ENCODE measurements at regions not wholly inside any gene's neighbourhood (a gene's known extent, or its start where the extent isn't known, plus 50 kb on each side); places are given as distances from the start of the nearest gene placed in this dataset.
"Not testable (repeated sequence)": the region's sequence is repeated elsewhere in the genome, so short reads cannot be mapped to it uniquely, and the experiment has no call there.

- Histone ChIP-seq H3K4me3 (no peak overlapping the region), H4K20me1 (ENCODE audit: insufficient read depth) (no peaks in the 10 kb centered on the region), H3K27me3 (replicated peaks; ENCODE audit: insufficient read depth) (no peaks in the 10 kb centered on the region), H3K9ac (no peak overlapping the region), H3K27ac (no peak overlapping the region), H3K4me1 (ENCODE audit: insufficient read depth) (no peaks in the 10 kb centered on the region), H3K36me3 (ENCODE audit: low read depth) (no peaks in the 10 kb centered on the region), H3K4me2 (ENCODE audit: unreplicated experiment) (no peak overlapping the region), H2AFZ (no peak overlapping the region), H3F3A (ENCODE audit: insufficient read depth) (no peaks in the 10 kb centered on the region), H3K79me2 (ENCODE audit: insufficient read depth) (no peaks in the 10 kb centered on the region), H3K9me2 (ENCODE audit: insufficient read depth) (no peaks in the 10 kb centered on the region), H3K9me3 (ENCODE audit: low read depth) (no peaks in the 10 kb centered on the region)
- TF ChIP-seq EZH2phosphoT487 (IDR thresholded peaks at IDR 0.05; ENCODE audit: insufficient read depth, low read depth) (no peak), EZH2 (IDR thresholded peaks at IDR 0.05; ENCODE audit: insufficient read depth, poor library complexity, severe bottlenecking) (no peak)
- DNase-seq: no peak
- in situ Hi-C loops (cut with MboI): no loop called here
- WGBS, 2 experiments (ENCODE audit: low coverage in 1 of 2, low lambda C conversion rate in 2 of 2, missing lambda C conversion rate in 2 of 2): 77 to 79% methylated on average over 15 of the region's 15 CpGs
These were observed 101.3 kb upstream of the SALL3 start for GRCh38 chr18:78878335-78878734.

- H3K9ac ChIP-seq; H3K4me1 ChIP-seq (ENCODE audit: insufficient read depth); in situ Hi-C loops (cut with MboI); H3K27ac ChIP-seq; H3K9me2 ChIP-seq (ENCODE audit: insufficient read depth); H3F3A ChIP-seq (ENCODE audit: insufficient read depth); H3K9me3 ChIP-seq (ENCODE audit: low read depth); H3K36me3 ChIP-seq (ENCODE audit: low read depth); H3K79me2 ChIP-seq (ENCODE audit: insufficient read depth); H3K4me3 ChIP-seq; H2AFZ ChIP-seq; H3K27me3 ChIP-seq (replicated peaks; ENCODE audit: insufficient read depth); H3K4me2 ChIP-seq (ENCODE audit: unreplicated experiment); DNase-seq; H4K20me1 ChIP-seq (ENCODE audit: insufficient read depth): not testable (repeated sequence)
- WGBS, 2 experiments (ENCODE audit: low coverage in 1 of 2, low lambda C conversion rate in 2 of 2, missing lambda C conversion rate in 2 of 2): 74 to 82% methylated on average over 25 to 56 of the region's 56 CpGs
These were observed 100.3 kb upstream of the SALL3 start for GRCh38 chr18:78879072-78879883.

GRCh38 chr18:78882585-78882984 lies 97.0 kb upstream of the SALL3 start:
- no peak overlapping the region for H2AFZ ChIP-seq
- in situ Hi-C loops (cut with MboI): no loop called here
- no peaks in the 10 kb centered on the region for H3K9me3 ChIP-seq (ENCODE audit: low read depth)
- H3K4me2 ChIP-seq (ENCODE audit: unreplicated experiment): no peak overlapping the region
- 8 to 11% methylated on average over 7 of the region's 7 CpGs for WGBS, 2 experiments (ENCODE audit: low coverage in 1 of 2, low lambda C conversion rate in 2 of 2, missing lambda C conversion rate in 2 of 2)
- no peaks in the 10 kb centered on the region for H3K9me2 ChIP-seq (ENCODE audit: insufficient read depth)
- H3K4me1 ChIP-seq (ENCODE audit: insufficient read depth): no peaks in the 10 kb centered on the region
- no peak for DNase-seq
- no peaks in the 10 kb centered on the region for H3K27me3 ChIP-seq (replicated peaks; ENCODE audit: insufficient read depth)
- no peak for TF ChIP-seq EZH2 (IDR thresholded peaks at IDR 0.05; ENCODE audit: insufficient read depth, poor library complexity, severe bottlenecking)
- no peak for TF ChIP-seq EZH2phosphoT487 (IDR thresholded peaks at IDR 0.05; ENCODE audit: insufficient read depth, low read depth)
- H3F3A ChIP-seq (ENCODE audit: insufficient read depth): no peaks in the 10 kb centered on the region
- no peak overlapping the region for H3K4me3 ChIP-seq
- no peak overlapping the region for H3K9ac ChIP-seq
- no peak overlapping the region for H3K27ac ChIP-seq
- H3K36me3 ChIP-seq (ENCODE audit: low read depth): no peaks in the 10 kb centered on the region
- no peaks in the 10 kb centered on the region for H3K79me2 ChIP-seq (ENCODE audit: insufficient read depth)
- H4K20me1 ChIP-seq (ENCODE audit: insufficient read depth): no peaks in the 10 kb centered on the region

GRCh38 chr18:78883501-78883900 lies 96.1 kb upstream of the SALL3 start:
- Histone ChIP-seq H3K9ac (no peak overlapping the region), H4K20me1 (ENCODE audit: insufficient read depth) (no peaks in the 10 kb centered on the region), H3F3A (ENCODE audit: insufficient read depth) (no peaks in the 10 kb centered on the region), H3K4me1 (ENCODE audit: insufficient read depth) (no peaks in the 10 kb centered on the region), H3K9me3 (ENCODE audit: low read depth) (no peaks in the 10 kb centered on the region), H3K79me2 (ENCODE audit: insufficient read depth) (no peaks in the 10 kb centered on the region), H3K36me3 (ENCODE audit: low read depth) (no peaks in the 10 kb centered on the region), H3K27ac (no peak overlapping the region), H3K4me3 (no peak overlapping the region), H3K9me2 (ENCODE audit: insufficient read depth) (no peaks in the 10 kb centered on the region), H3K27me3 (replicated peaks; ENCODE audit: insufficient read depth) (no peaks in the 10 kb centered on the region), H2AFZ (no peak overlapping the region), H3K4me2 (ENCODE audit: unreplicated experiment) (no peak overlapping the region)
- 21 to 31% methylated on average over 4 of the region's 4 CpGs for WGBS, 2 experiments (ENCODE audit: low coverage in 1 of 2, low lambda C conversion rate in 2 of 2, missing lambda C conversion rate in 2 of 2)
- DNase-seq: no peak
- in situ Hi-C loops (cut with MboI): no loop called here
- no peak for TF ChIP-seq EZH2 (IDR thresholded peaks at IDR 0.05; ENCODE audit: insufficient read depth, poor library complexity, severe bottlenecking)
- no peak for TF ChIP-seq EZH2phosphoT487 (IDR thresholded peaks at IDR 0.05; ENCODE audit: insufficient read depth, low read depth)

GRCh38 chr18:78884502-78884901 lies 95.1 kb upstream of the SALL3 start:
- H2AFZ ChIP-seq: no peak overlapping the region
- no peaks in the 10 kb centered on the region for H3K27me3 ChIP-seq (replicated peaks; ENCODE audit: insufficient read depth)
- no peaks in the 10 kb centered on the region for H3K9me3 ChIP-seq (ENCODE audit: low read depth)
- 26 to 48% methylated on average over 1 of the region's 1 CpG for WGBS, 2 experiments (ENCODE audit: low coverage in 1 of 2, low lambda C conversion rate in 2 of 2, missing lambda C conversion rate in 2 of 2)
- no peak for TF ChIP-seq EZH2 (IDR thresholded peaks at IDR 0.05; ENCODE audit: insufficient read depth, poor library complexity, severe bottlenecking)
- TF ChIP-seq EZH2phosphoT487 (IDR thresholded peaks at IDR 0.05; ENCODE audit: insufficient read depth, low read depth): no peak
- no peaks in the 10 kb centered on the region for H4K20me1 ChIP-seq (ENCODE audit: insufficient read depth)
- no peak overlapping the region for H3K4me3 ChIP-seq
- H3K4me2 ChIP-seq (ENCODE audit: unreplicated experiment): no peak overlapping the region
- H3K27ac ChIP-seq: no peak overlapping the region
- H3F3A ChIP-seq (ENCODE audit: insufficient read depth): no peaks in the 10 kb centered on the region
- H3K9me2 ChIP-seq (ENCODE audit: insufficient read depth): no peaks in the 10 kb centered on the region
- in situ Hi-C loops (cut with MboI): no loop called here
- H3K36me3 ChIP-seq (ENCODE audit: low read depth): no peaks in the 10 kb centered on the region
- no peaks in the 10 kb centered on the region for H3K4me1 ChIP-seq (ENCODE audit: insufficient read depth)
- H3K9ac ChIP-seq: no peak overlapping the region
- no peak for DNase-seq
- H3K79me2 ChIP-seq (ENCODE audit: insufficient read depth): no peaks in the 10 kb centered on the region
